GM18873 (cell line): ENCODE measurements at regions not wholly inside any gene's neighbourhood (a gene's known extent, or its start where the extent isn't known, plus 50 kb on each side); places are given as distances from the start of the nearest gene placed in this dataset.

ENCODE experiments used
- ATAC-seq: cut with Tn5 transposase; IDR thresholded peaks from one replicate; pipeline ENCODE4 v1.9.1; 2021; ENCODE audit warnings: mild to moderate bottlenecking, moderate library complexity, moderate number of reproducible peaks; ENCODE audit not compliant: unreplicated experiment, low FRiP score

- no peak for ATAC-seq
Measured at GRCh38 chr9:99282406-99282805, 60.3 kb downstream of the SEC61B start.

GRCh38 chr9:99285965-99286364 is 63.9 kb downstream of the SEC61B start:
- ATAC-seq: no peak

GRCh38 chr9:99286536-99286935 is 64.5 kb downstream of the SEC61B start:
- no peak for ATAC-seq

GRCh38 chr9:99287641-99288040 is 65.6 kb downstream of the SEC61B start:
- no peak for ATAC-seq

GRCh38 chr9:99288830-99289229 is 66.7 kb downstream of the SEC61B start:
- ATAC-seq: no peak

GRCh38 chr9:99294850-99295461 is 72.9 kb downstream of the SEC61B start:
- ATAC-seq: no peak

- no peak for ATAC-seq
Measured at GRCh38 chr9:99296291-99296951, 74.3 kb downstream of the SEC61B start.

GRCh38 chr9:99298614-99299013 is 76.5 kb downstream of the SEC61B start:
- no peak for ATAC-seq

GRCh38 chr9:99299211-99300102 is 77.4 kb downstream of the SEC61B start:
- ATAC-seq: no peak

GRCh38 chr9:99300103-99300439 is 78.0 kb downstream of the SEC61B start:
- no peak for ATAC-seq

- ATAC-seq: no peak
Measured at GRCh38 chr9:99300603-99301002, 78.5 kb downstream of the SEC61B start.

GRCh38 chr9:99303177-99303576 is 81.1 kb downstream of the SEC61B start:
- no peak for ATAC-seq

- ATAC-seq: no peak
Measured at GRCh38 chr9:99305124-99305523, 83.0 kb downstream of the SEC61B start.

GRCh38 chr9:99305820-99306811 is 84.0 kb downstream of the SEC61B start:
- no peak for ATAC-seq

- ATAC-seq: no peak
Measured at GRCh38 chr9:99307851-99308250, 85.8 kb downstream of the SEC61B start.

GRCh38 chr9:99309141-99309939 is 87.3 kb downstream of the SEC61B start:
- ATAC-seq: no peak

- no peak for ATAC-seq
Measured at GRCh38 chr9:99312736-99313135, 90.7 kb downstream of the SEC61B start.

- no peak for ATAC-seq
Measured at GRCh38 chr9:99319048-99319447, 97.0 kb downstream of the SEC61B start.

GRCh38 chr9:99322299-99322698 is 100.2 kb downstream of the SEC61B start:
- ATAC-seq: no peak
